A673 (cell line): ENCODE measurements at regions not wholly inside any gene's neighbourhood (a gene's known extent, or its start where the extent isn't known, plus 50 kb on each side); places are given as distances from the start of the nearest gene placed in this dataset.

Experiments used
- BruUV-seq: library from RNA; stranded (reverse); fragments of 400-500 nt; replicated peaks from 2 replicates; lab custom pipeline; 2021; lab: Mats Ljungman, UMichigan
- CTCF ChIA-PET: fragments of 300-600 bp; sonication (Branson Sonifier 250); formaldehyde crosslinking; loops from one replicate; lab custom pipeline; 2022; ENCODE audit warnings: antibody characterized with exemption; lab: Charles Lee
- POLR2A ChIA-PET: fragments of 300-600 bp; sonication (Branson Sonifier 250); formaldehyde crosslinking; loops from one replicate; lab custom pipeline; 2022; ENCODE audit warnings: antibody characterized with exemption; ENCODE audit not compliant: low non-redundant PET; lab: Charles Lee
- DNase-seq: peaks from one replicate; pipeline ENCODE4 v3.0.0-alpha.2; 2015; ENCODE audit warnings: low spot score
- H3K27ac ChIP-seq: fragments of 200-600 bp; sonication (generic); 2 replicates; pipeline ENCODE4 v1.5.1; 2016; ENCODE audit warnings: mixed run types, low read depth, mild to moderate bottlenecking, mixed read lengths, antibody characterized with exemption, low read length; ENCODE audit not compliant: poor library complexity, severe bottlenecking
- H3K27me3 ChIP-seq: fragments of 200-600 bp; sonication (generic); replicated peaks from 2 replicates; pipeline ENCODE4 v1.6.1; 2017; ENCODE audit warnings: mixed run types, low read depth, mild to moderate bottlenecking, mixed read lengths, antibody characterized with exemption, low read length; ENCODE audit not compliant: insufficient read depth, poor library complexity
- H3K36me3 ChIP-seq: fragments of 200-600 bp; sonication (generic); 2 replicates; pipeline ENCODE4 v1.6.1; 2016; ENCODE audit warnings: mixed run types, mild to moderate bottlenecking, mixed read lengths, antibody characterized with exemption, low read length; ENCODE audit not compliant: insufficient read depth, poor library complexity, severe bottlenecking
- H3K4me1 ChIP-seq: fragments of 200-600 bp; sonication (generic); 2 replicates; pipeline ENCODE4 v1.6.1; 2017; ENCODE audit warnings: mixed run types, mild to moderate bottlenecking, mixed read lengths, antibody characterized with exemption, low read length; ENCODE audit not compliant: insufficient read depth, poor library complexity, severe bottlenecking
- H3K4me3 ChIP-seq: fragments of 200-600 bp; sonication (generic); 2 replicates; pipeline ENCODE4 v1.5.1; 2016; ENCODE audit warnings: low read depth, mixed run types, mild to moderate bottlenecking, mixed read lengths, low read length; ENCODE audit not compliant: poor library complexity, severe bottlenecking
- H3K9me3 ChIP-seq: fragments of 200-600 bp; sonication (generic); 2 replicates; pipeline ENCODE4 v1.6.1; 2016; ENCODE audit warnings: mixed run types, low read depth, mild to moderate bottlenecking, mixed read lengths, antibody characterized with exemption, low read length; ENCODE audit not compliant: poor library complexity, severe bottlenecking
- CTCF ChIP-seq: fragments of 300-800, 200-600 bp; sonication (generic); conservative IDR thresholded peaks from 2 replicates; pipeline ENCODE4 v1.5.1; 2017; ENCODE audit warnings: low read depth, mild to moderate bottlenecking, antibody characterized with exemption, low read length, moderate library complexity, mixed read lengths
- EZH2 ChIP-seq: fragments of 200-600 bp; sonication (generic); IDR thresholded peaks from 2 replicates; pipeline ENCODE4 v1.6.1; 2017; ENCODE audit warnings: borderline replicate concordance, low read depth, mild to moderate bottlenecking, mixed read lengths, antibody characterized with exemption, low read length; ENCODE audit not compliant: poor library complexity, severe bottlenecking
- intact Hi-C: fragments of 100-400 bp; cut with micrococcal nuclease; formaldehyde crosslinking; loops from one replicate; pipeline ENCODE4 v1.10.0; 2022; ENCODE audit not compliant: unreplicated experiment

GRCh38 chr11:71198141-71198822 lies 54.1 kb downstream of the SHANK2 start:
- ChIA-PET POLR2A (interaction anchor here (0.6 kb wide), 1 partner anchor 49 kb away, joined by 3 read pairs; no protein-coding TSS in a partner anchor), CTCF (no interaction called here)

GRCh38 chr11:71197096-71197495 lies 55.3 kb downstream of the SHANK2 start:
- TF ChIP-seq CTCF (no peak), EZH2 (no peak)
- H3K9me3 ChIP-seq: no peaks in the 10 kb centered on the region
- intact Hi-C loops: no loop called here
- no peak overlapping the region for H3K4me3 ChIP-seq
- no peaks in the 10 kb centered on the region for H3K27me3 ChIP-seq
- BruUV-seq: no TSS peak
- H3K4me1 ChIP-seq: no peaks in the 10 kb centered on the region
- DNase-seq: no peak
- ChIA-PET POLR2A (no interaction called here), CTCF (no interaction called here)
- no peaks in the 10 kb centered on the region for H3K36me3 ChIP-seq
- no peak overlapping the region for H3K27ac ChIP-seq

More at GRCh38 chr11:71198141-71198822, 54.1 kb downstream of the SHANK2 start:
- DNase-seq: no peak
- Histone ChIP-seq H3K27ac (no peak overlapping the region), H3K9me3 (no peaks in the 10 kb centered on the region), H3K27me3 (no peaks in the 10 kb centered on the region), H3K36me3 (no peaks in the 10 kb centered on the region), H3K4me1 (no peaks in the 10 kb centered on the region), H3K4me3 (no peak overlapping the region)
- intact Hi-C loops: no loop called here
- TF ChIP-seq CTCF: no peak
- no peak for TF ChIP-seq EZH2
- no TSS peak for BruUV-seq

- no peak overlapping the region for H3K27ac ChIP-seq
- H3K4me3 ChIP-seq: no peak overlapping the region
- ChIA-PET CTCF (no interaction called here), POLR2A (no interaction called here)
- no peaks in the 10 kb centered on the region for H3K9me3 ChIP-seq
- no peak for DNase-seq
- intact Hi-C loops: no loop called here
- TF ChIP-seq CTCF: no peak
- BruUV-seq: no TSS peak
- H3K36me3 ChIP-seq: no peaks in the 10 kb centered on the region
- no peaks in the 10 kb centered on the region for H3K27me3 ChIP-seq
- no peaks in the 10 kb centered on the region for H3K4me1 ChIP-seq
Measured at GRCh38 chr11:71194710-71195109, 57.7 kb downstream of the SHANK2 start.
